ENCODE measurements at regions not wholly inside any gene's neighbourhood (a gene's known extent, or its start where the extent isn't known, plus 50 kb on each side); places are given as distances from the start of the nearest gene placed in this dataset.
"Not testable (repeated sequence)": the region's sequence is repeated elsewhere in the genome, so short reads cannot be mapped to it uniquely, and the experiment has no call there.

- H3K36me3 ChIP-seq (ENCODE audit: control insufficient read depth in 2 of 4, insufficient read depth in 4 of 4, low read length in 3 of 4); H4K5ac ChIP-seq (ENCODE audit: insufficient read length, low read depth, low read length); H2AK5ac ChIP-seq (ENCODE audit: low read depth, low read length); H3K4me2 ChIP-seq (ENCODE audit: insufficient read depth in 1 of 2, low read depth in 2 of 2, low read length in 2 of 2); H3K4me1 ChIP-seq (replicated peaks in 1 of 4; ENCODE audit: control insufficient read depth in 3 of 4, insufficient read depth in 4 of 4, low read length in 3 of 4); H3K56ac ChIP-seq (replicated peaks; ENCODE audit: insufficient read length, low read depth, low read length); POLR2A ChIA-PET (ENCODE audit: partially characterized antibody); H4K91ac ChIP-seq (replicated peaks; ENCODE audit: insufficient read length, low read length); H3K23me2 ChIP-seq (ENCODE audit: low read depth, low read length); H3K9ac ChIP-seq (replicated peaks in 1 of 4; ENCODE audit: extremely low read depth in 1 of 4, low read depth in 3 of 4, low read length in 3 of 4); H3K79me2 ChIP-seq (ENCODE audit: control insufficient read depth in 1 of 2, insufficient read depth in 2 of 2, low read length in 2 of 2); H3K9me3 ChIP-seq (ENCODE audit: insufficient read depth in 2 of 2, low read depth in 1 of 2, low read length in 1 of 2); H3K18ac ChIP-seq (ENCODE audit: extremely low read depth, low read length); DNase-seq (ENCODE audit: low read depth in 1 of 2, low spot score in 2 of 2); H2BK12ac ChIP-seq (ENCODE audit: low read depth, low read length); H3K79me1 ChIP-seq (ENCODE audit: low read depth, low read length); H3K14ac ChIP-seq (ENCODE audit: insufficient read length); H3K23ac ChIP-seq (ENCODE audit: insufficient read length); H2BK120ac ChIP-seq (replicated peaks; ENCODE audit: low read depth, low read length); H3K4me3 ChIP-seq (ENCODE audit: extremely low read depth in 1 of 4, insufficient read depth in 2 of 4, low read depth in 3 of 4, low read length in 4 of 4); H2AFZ ChIP-seq (ENCODE audit: low read length); H4K20me1 ChIP-seq (replicated peaks in 1 of 2; ENCODE audit: control insufficient read depth in 1 of 2, insufficient read depth in 2 of 2, low read length in 2 of 2); H4K8ac ChIP-seq (ENCODE audit: extremely low read depth, insufficient read depth, low read length); FAIRE-seq; H2BK5ac ChIP-seq (ENCODE audit: low read depth, low read length); H2BK20ac ChIP-seq (ENCODE audit: low read length); H3K27ac ChIP-seq (ENCODE audit: low read depth, low read length); H3K4ac ChIP-seq (replicated peaks; ENCODE audit: insufficient read length, low read depth, low read length); H2BK15ac ChIP-seq (ENCODE audit: low read length): not testable (repeated sequence)
- WGBS, 2 experiments (ENCODE audit: extremely low coverage in 1 of 2, insufficient coverage in 1 of 2, insufficient read length in 1 of 2, insufficient replicate concordance in 2 of 2, low coverage in 1 of 2, low lambda C conversion rate in 2 of 2, missing lambda C conversion rate in 1 of 2): 58% methylated on average over 3 of the region's 4 CpGs; no CpG with 5 or more reads in 1 of the 2 experiments
- CTCF ChIA-PET (ENCODE audit: partially characterized antibody): interaction anchor here (0.7 kb wide), 1 partner anchor 205 kb away, joined by 3 read pairs; no protein-coding TSS in a partner anchor
- peaks cover 48 to 53% (median 48%) of the 10 kb centered on the region in 4 experiments for H3K27me3 ChIP-seq (replicated peaks in 1 of 4; ENCODE audit: control insufficient read depth in 3 of 4, extremely low read depth in 1 of 4, insufficient read depth in 3 of 4, low read length in 3 of 4)
These were observed 51.6 kb upstream of the VPREB1 start for GRCh38 chr22:22193006-22193405.

GRCh38 chr22:22189796-22190195 is 54.8 kb upstream of the VPREB1 start:
- H3K4ac ChIP-seq (replicated peaks; ENCODE audit: insufficient read length, low read depth, low read length); H4K5ac ChIP-seq (ENCODE audit: insufficient read length, low read depth, low read length); H2AK5ac ChIP-seq (ENCODE audit: low read depth, low read length); H2BK120ac ChIP-seq (replicated peaks; ENCODE audit: low read depth, low read length); H3K4me2 ChIP-seq (ENCODE audit: insufficient read depth in 1 of 2, low read depth in 2 of 2, low read length in 2 of 2); H2BK20ac ChIP-seq (ENCODE audit: low read length); FAIRE-seq; H4K20me1 ChIP-seq (replicated peaks in 1 of 2; ENCODE audit: control insufficient read depth in 1 of 2, insufficient read depth in 2 of 2, low read length in 2 of 2); H3K14ac ChIP-seq (ENCODE audit: insufficient read length); H3K36me3 ChIP-seq (ENCODE audit: control insufficient read depth in 2 of 4, insufficient read depth in 4 of 4, low read length in 3 of 4); H3K56ac ChIP-seq (replicated peaks; ENCODE audit: insufficient read length, low read depth, low read length); H2BK5ac ChIP-seq (ENCODE audit: low read depth, low read length); H3K4me1 ChIP-seq (replicated peaks in 1 of 4; ENCODE audit: control insufficient read depth in 3 of 4, insufficient read depth in 4 of 4, low read length in 3 of 4); H3K4me3 ChIP-seq (ENCODE audit: extremely low read depth in 1 of 4, insufficient read depth in 2 of 4, low read depth in 3 of 4, low read length in 4 of 4); H2AFZ ChIP-seq (ENCODE audit: low read length); H3K27ac ChIP-seq (ENCODE audit: low read depth, low read length); H2BK12ac ChIP-seq (ENCODE audit: low read depth, low read length); H2BK15ac ChIP-seq (ENCODE audit: low read length); H3K18ac ChIP-seq (ENCODE audit: extremely low read depth, low read length); DNase-seq (ENCODE audit: low read depth in 1 of 2, low spot score in 2 of 2); H3K23me2 ChIP-seq (ENCODE audit: low read depth, low read length); H3K79me2 ChIP-seq (ENCODE audit: control insufficient read depth in 1 of 2, insufficient read depth in 2 of 2, low read length in 2 of 2); H3K79me1 ChIP-seq (ENCODE audit: low read depth, low read length); CTCF ChIA-PET (ENCODE audit: partially characterized antibody); H4K8ac ChIP-seq (ENCODE audit: extremely low read depth, insufficient read depth, low read length); H3K23ac ChIP-seq (ENCODE audit: insufficient read length); H4K91ac ChIP-seq (replicated peaks; ENCODE audit: insufficient read length, low read length); H3K9ac ChIP-seq (replicated peaks in 1 of 4; ENCODE audit: extremely low read depth in 1 of 4, low read depth in 3 of 4, low read length in 3 of 4); POLR2A ChIA-PET (ENCODE audit: partially characterized antibody): not testable (repeated sequence)
- WGBS, 2 experiments (ENCODE audit: extremely low coverage in 1 of 2, insufficient coverage in 1 of 2, insufficient read length in 1 of 2, insufficient replicate concordance in 2 of 2, low coverage in 1 of 2, low lambda C conversion rate in 2 of 2, missing lambda C conversion rate in 1 of 2): 52% methylated on average over 4 of the region's 4 CpGs; no CpG with 5 or more reads in 1 of the 2 experiments
- peaks cover 0 to 18% of the 10 kb centered on the region in 2 experiments; a peak in 2 of 4 replicates for H3K9me3 ChIP-seq (ENCODE audit: insufficient read depth in 2 of 2, low read depth in 1 of 2, low read length in 1 of 2)
- H3K27me3 ChIP-seq (replicated peaks in 1 of 4; ENCODE audit: control insufficient read depth in 3 of 4, extremely low read depth in 1 of 4, insufficient read depth in 3 of 4, low read length in 3 of 4): peaks cover 45 to 56% (median 49%) of the 10 kb centered on the region in 4 experiments
